Kidney tubule cell (primary cell): ENCODE measurements at regions not wholly inside any gene's neighbourhood (a gene's known extent, or its start where the extent isn't known, plus 50 kb on each side); places are given as distances from the start of the nearest gene placed in this dataset.
"Not testable (repeated sequence)": the region's sequence is repeated elsewhere in the genome, so short reads cannot be mapped to it uniquely, and the experiment has no call there.

ENCODE experiments used
- DNase-seq: peaks from one replicate; pipeline ENCODE4 v3.0.0-alpha.2; 2018; ENCODE audit warnings: low spot score

DNA sequence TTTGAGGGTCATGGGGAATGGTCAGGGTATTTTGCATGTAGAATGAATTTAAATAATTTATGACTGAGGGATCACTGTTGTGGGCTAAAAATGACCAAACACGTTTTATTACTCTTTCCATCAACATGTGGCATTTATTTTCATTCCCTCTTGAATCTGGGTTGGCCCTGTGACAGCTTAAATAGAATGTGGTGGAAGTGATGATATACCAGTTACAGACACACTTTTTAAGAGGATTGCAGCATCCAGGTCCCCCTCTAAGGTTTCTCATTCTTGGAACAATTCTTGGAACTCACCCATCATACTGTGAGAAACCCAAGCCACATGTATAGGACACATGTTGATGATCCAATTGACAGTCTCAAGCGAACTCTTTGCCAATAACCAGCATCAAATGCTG, 272.4 kb downstream of the ETV1 start:
- DNase-seq: no peak

DNA sequence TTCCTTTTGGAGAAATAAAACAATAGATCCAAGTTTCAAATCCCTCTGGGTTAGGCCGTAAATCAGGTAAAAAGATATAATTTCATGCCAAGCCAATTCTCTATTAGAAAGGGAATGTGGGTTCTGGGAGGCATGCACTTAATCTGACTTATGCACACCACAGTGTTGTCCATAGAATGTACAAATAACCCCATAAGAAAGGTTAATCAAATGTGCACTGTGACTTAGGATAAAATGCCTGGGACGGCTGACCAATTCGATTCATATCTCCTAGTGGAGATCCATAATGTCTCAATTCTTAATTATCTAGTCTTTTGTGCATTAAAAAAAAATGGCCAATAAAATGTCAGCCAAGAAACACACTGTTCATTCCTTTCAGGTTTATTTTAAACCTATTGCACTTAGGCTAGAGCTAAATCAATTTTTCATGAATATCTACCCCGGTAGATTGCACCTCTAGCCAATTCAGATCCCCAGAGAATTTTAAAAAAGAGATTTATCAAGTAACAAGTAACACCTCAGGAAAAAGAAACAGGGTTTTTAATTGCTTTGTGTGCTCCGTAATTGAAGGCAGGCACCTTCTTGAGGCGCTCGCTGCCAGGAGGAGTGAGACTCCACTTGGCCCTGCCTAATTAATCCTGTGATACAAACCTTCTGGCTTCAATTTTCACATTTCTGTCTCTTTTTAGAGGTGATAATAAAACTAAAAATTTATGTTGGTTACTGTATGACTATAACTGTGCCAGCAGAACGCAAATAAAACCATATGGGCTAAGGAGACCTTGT, 265.1 kb downstream of the ETV1 start:
- DNase-seq: no peak

DNA sequence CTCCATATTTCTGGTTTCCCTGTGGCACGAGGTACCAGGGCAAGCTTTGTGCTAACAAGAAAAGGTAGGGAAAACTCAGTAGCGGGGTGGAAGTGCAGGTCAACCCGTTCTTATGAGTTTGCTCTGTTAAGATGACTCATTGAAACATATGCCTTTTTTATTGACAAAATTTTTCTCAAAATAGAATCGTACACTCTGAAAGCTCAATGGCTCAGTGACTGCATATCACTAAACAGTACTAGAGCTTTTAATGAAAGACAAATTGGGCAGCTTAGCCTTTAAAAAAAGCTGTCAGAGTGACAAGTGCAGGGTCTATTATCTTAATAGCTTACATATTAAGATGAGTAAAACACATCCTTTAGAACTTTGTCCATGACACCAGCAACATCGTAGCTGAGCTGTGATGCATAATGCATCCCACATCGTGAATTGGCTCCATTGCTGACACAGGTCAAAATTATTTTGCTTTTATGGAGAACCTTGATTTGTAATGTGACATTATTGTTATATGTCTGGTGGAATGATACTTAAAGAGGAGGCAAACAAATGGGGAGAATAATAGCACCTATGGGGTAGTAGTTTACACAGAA, 264.4 kb downstream of the ETV1 start:
- DNase-seq: peak; percentile 52

DNA sequence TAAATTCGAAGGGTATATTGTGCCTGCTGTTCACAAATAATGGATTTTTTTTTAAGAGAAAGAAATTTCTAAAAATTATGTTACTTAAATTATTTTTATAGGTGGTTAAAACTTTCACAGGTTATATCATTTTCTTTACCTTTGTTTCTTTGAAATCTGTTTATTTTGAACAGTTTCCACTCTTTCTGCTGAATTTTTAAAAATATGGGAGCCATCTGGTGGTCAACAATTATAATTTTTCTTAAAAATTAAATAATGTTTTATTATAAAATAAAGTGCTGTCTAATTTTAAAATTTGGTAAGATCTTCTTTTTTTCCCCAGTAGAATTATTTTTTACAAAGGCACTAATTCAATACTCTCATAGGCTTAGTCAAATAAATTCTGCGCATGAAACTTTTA, 263.9 kb downstream of the ETV1 start:
- no peak for DNase-seq

DNA sequence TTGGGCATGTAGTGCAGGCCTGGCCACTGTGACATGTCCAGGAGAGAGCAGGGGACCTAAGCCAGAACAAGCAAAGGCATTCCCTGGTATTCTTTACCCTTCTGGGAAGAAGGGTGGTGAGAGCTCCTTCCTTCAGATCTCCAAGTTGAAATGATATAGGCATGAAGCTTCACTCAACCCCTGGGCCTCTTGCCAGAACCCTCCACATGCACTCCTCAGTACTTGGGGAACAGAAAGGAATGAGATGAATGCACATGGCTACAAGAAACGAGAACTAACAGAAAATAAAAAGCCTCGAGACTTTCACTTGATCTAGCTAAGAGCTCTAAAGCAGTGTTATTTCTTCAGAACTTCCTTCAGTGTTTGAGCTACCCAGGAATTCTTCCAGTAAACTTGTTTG, 262.2 kb downstream of the ETV1 start:
- no peak for DNase-seq

DNA sequence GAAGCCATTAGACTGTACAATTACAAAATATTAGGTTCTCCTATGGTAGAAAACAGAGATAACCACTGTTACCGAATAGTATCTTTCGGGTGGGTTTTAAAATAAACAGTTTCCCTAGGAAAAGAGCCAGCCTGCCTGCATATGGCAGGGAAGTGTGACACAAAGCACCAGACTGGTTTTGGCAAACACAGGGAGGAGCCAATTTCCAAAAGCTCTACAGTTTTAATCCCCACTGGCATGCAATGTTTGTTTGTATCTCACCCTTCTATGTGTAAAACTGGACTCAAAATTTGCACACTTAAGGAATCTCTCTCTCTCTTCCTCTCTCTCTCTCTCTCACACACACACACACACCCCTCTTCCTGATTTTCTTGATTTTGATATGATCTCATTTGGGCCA, 261.7 kb downstream of the ETV1 start:
- DNase-seq: no peak

DNA sequence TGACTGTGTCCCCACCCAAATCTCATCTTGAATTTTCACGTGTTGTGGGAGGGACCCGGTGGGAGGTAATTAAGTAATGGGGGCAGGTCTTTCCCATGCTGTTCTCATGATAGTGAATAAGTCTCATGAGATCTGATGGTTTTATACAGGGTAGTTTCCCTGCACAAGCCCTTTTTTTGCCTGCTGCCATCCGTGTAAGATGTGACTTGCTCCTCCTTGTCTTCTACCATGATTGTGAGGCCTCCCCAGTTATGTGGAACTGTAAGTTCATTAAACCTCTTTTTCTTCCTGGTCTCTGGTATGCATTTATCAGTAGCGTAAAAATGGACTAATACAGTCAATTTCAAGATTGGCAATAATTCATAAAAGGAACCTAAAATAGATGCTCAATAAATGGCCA, 261.0 kb downstream of the ETV1 start:
- not testable (repeated sequence) for DNase-seq

DNA sequence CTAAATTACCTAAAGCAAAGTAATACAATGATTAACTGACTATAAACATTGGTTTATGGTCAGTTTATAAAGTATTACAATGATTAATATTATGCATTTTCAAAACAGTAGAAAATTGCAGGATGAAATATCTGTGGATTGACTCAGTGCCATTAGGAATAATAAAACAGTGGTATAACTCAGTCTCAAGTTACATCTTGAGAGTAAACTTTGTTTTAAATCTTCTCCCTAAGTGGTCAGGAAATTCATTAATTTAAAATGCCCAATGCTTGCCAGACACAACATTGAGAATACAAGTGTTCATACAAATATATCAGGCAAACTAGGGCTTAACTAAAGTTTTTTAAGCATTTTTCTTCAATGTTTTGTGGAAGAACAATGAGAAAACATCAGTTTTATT, 257.8 kb downstream of the ETV1 start:
- DNase-seq: no peak

DNA sequence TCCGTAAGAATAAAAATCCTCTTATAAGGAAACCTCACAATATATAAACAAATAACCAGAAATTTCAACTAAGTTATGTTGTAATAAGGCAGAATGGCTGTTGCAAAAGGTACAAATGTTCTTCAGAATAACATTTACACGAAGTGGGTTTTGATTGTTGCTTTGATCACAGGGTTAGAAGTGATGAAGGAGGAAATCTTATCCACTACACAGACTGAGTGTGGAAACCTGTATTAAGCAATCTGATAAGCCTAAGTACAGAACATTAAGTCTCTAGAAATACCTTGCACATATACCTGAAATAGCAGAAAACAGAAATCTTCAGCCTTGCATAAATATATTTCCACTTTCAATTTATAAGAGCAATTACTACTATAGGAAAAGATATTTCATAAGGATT, 251.9 kb downstream of the ETV1 start:
- no peak for DNase-seq

DNA sequence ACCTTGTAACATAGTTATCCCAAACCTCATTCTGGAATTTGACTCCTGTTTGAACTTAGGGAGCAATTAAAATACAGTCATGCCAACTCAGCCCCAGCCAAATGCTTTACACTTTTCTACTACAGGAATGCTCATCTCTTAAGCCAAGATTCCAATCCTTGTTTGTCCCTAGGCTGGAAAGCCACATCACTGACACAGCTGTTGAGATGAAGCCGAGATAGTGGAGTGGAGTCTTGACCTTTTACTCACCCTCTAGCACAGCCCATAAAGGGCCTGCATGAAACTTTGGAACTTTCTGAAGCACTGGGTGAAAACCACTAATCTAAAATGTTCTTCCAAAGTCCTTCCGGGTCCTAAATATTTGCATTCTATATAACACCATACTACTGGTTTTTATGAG, 247.3 kb downstream of the ETV1 start:
- peak; percentile 13 for DNase-seq

DNA sequence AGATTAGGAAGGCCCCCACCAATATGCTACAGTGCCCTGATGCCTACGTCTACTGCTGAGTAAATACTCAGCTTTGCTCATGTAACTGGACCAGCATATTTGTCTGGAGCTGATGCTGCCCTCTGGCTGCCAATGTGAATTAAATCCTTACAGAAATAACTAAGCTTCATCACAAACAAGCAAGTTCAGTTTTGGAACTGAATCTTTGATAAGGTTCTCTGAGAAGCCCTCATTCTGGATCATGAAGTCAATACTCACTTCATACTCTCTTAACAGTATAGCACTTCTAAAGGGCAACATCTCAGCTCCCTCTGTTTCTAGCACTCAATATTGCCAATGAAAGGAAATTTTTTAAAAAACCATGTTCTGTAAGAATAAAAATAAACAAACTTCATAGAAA, 246.7 kb downstream of the ETV1 start:
- DNase-seq: peak; percentile 36

DNA sequence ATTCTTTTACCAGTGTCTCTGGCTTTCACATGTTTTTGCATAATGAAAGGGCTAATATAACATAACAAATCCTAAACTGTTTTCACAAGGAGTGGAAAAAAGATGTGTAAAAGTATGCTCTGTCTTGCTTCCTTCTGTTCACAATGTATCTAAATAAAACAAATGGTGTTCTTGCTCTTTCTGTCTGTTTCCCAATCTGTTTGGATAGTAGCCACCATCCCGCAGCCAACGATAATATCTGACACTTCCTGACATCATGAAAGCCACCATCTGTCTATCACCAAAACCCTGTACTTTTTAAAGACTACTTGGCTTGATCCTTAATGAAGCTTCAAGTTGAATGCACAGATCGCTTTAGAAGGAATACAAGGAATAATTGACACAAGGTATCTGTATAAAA, 246.2 kb downstream of the ETV1 start:
- no peak for DNase-seq

DNA sequence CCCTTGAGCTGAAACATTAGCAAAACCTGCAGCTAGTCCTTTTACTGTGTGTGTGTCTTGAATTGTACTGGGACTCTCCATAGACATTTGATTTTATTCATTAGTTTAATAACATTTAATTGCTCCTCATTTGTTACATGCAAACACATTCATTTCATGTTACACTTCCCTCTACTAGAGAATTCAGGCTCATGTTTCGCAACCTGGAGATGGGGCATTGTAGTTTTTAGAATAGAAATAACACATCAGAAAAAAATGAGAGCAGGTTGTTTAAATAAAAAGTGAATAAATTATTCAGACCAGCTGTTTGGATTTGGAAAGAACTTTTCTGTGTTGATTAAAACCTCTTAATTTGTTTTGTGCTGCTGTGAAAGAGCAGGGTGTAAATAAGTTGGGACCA, 243.9 kb downstream of the ETV1 start:
- DNase-seq: no peak

DNA sequence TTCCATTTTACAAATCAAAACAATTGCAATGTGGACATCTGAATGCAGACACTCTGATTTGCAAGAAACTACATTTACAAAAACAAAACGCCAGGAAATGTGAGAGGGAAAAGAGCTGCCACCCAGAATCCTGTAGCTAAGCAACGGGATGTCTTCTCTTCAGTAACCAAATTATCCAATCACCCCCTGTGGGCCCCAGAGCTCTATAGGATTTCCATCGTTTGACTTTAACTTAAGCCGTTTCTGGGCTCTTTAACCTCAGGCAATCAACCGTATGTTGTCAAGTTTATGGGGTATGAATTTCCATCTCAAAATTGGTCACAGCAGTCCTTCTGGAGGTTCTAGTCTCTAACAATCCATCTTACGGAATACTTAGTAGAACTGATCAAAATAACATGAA, 240.5 kb downstream of the ETV1 start:
- no peak for DNase-seq

DNA sequence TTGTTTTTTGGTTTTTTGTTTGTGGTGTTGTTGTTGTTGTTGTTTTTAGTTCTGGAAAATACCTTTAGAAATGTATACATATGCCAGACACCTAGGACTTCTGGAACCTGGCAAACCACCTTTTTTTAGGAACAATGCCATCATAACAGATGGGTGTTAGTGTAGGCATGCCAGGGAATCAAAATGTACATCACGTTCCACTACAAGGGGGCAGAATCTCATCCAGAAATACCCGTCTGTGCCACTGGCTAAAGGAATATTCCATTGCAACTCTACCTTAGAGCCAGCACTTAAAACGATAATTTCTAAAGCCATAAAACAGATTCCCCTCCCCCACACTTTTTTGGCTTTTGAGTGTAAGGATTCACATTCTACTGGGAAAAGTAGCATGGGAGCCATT, 239.8 kb downstream of the ETV1 start:
- no peak for DNase-seq

DNA sequence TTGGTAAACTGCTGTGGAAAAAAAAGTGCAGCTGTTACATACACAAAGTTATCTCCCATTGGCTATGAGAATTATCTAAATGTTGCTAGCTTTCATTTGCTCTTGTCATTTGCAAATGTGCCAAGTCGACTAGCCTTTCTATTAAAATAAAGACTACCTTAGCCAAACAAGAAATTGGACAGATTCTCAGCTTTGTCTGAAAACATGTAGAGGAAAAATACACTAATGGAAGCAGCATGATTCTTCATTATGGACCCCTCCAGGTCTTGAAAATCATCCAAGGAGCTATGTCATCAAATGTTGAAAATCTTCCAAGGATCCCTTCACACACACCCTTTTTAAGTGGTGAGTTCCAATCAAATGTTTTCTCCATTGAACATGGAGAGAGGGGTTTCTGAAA, 237.7 kb downstream of the ETV1 start:
- no peak for DNase-seq

DNA sequence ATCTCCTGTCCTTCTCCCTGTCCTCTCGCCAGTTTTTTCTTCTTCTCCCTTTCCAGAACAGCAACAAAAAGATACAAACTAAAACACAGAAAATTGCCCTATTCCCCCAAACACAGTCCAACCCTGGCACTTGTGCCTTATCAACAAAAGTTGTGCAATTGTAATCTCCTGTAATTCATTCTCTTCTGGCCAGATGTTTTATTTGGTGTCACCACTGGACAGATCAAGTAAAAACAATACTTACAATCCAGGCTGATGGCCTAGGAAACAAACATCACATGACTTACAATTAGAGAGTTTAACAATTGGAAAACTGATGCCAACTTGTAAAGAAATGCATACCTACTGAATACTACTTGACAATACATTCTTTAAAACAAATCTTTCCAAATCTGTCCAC, 231.6 kb downstream of the ETV1 start:
- DNase-seq: no peak

DNA sequence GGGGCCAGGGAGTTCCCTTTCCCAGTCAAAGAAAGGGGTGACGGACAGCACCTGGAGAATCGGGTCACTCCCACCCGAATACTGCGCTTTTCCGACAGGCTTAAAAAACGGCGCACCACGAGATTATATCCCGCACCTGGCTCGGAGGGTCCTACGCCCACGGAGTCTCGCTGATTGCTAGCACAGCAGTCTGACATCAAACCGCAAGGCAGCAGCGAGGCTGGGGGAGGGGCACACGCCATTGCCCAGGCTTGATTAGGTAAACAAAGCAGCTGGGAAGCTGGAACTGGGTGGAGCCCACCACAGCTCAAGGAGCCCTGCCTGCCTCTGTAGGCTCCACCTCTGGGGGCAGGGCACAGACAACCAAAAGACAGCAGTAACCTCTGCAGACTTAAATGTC, 223.6 kb downstream of the ETV1 start:
- not testable (repeated sequence) for DNase-seq

DNA sequence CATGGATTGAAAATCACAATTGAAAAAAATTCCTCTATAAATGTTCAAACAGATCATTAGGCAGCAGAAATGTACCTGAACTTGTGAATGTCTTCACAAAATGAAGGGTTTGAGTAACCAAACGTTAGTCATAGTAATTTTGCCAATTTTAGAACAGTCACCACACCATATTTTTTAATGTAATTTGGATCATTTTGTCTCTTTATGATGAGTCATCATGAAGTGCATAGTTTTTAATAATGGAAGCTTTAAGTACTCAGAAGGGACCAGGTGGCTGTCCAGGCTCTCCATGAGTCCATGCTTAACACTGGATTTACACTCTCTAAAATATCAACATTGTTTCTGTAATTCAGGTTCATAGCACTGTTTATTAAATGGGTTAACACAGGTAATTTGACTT, 219.2 kb downstream of the ETV1 start:
- no peak for DNase-seq

DNA sequence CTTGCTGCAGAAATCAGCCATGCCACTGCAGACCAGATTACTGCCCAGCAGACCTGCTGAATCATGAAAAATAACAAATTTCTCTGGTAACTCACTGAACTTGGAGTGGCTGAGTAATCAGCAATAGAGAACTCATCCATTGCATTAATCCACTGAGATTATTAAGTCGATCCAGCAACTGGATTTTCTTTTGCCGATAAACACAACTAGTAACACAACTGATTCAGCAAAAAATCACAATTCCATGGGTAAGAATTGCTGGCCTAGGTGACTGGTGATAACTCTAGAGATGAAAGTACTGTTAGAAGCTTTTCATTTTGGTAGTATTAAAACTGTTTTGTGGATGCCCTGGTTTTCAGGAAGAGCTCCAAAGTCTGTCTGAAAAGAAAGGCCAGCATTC, 214.5 kb downstream of the ETV1 start:
- no peak for DNase-seq

DNA sequence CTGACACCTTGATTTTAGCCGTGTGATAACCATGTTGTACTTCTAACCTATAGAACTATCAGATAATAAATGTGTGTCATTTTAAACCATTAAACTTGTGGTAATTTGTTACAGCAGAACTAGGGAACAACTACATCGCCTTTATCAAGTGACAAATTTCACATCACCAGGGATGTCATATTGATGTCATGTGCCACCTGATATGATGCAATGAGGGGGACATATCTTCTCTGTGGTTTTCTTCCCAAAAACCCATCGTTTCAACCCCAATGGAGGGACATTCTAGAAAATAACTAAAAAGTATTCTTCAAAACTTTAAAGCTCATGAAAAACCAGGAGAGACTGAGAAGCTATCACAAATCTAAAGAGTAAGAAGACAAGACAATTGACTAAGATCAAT, 212.2 kb downstream of the ETV1 start:
- DNase-seq: no peak

DNA sequence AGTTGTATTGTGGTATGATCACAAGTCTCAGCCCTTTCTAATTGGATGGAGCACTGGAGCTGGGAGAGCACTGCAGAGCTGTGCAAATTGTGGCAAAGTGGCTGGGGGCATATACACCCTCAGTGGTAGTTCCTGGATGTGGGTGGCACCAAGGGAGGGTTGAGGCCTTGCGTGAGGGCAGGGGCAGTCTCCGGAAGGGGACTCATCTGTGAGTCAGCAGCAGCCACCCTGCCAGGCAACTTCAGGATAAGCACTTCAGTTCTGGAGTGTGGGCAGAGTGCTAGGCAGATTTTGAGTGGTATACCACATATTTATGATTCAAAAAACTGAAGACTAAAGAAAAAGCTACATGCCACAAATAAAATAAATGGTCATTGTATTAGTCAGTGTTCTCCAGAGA, 210.5 kb downstream of the ETV1 start:
- peak; percentile 12 for DNase-seq

DNA sequence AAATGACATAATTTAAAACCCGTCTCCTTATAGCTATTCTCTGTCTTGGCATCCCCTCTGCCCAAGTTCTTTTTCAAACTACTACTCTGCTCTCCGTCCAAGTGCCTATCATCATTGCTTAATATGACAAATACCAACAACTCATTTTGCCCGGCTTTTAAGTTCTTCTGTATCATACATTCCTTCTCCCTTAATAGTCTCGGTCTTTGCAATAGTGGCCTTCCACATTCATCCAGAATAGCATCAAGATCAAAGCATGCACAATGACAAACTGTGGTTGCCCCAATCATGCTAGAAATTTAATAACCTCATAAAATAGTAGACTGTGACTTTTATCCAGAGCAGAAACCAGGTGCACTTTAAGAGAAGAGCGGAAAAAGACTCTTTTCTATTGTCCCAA, 198.9 kb downstream of the ETV1 start:
- no peak for DNase-seq

DNA sequence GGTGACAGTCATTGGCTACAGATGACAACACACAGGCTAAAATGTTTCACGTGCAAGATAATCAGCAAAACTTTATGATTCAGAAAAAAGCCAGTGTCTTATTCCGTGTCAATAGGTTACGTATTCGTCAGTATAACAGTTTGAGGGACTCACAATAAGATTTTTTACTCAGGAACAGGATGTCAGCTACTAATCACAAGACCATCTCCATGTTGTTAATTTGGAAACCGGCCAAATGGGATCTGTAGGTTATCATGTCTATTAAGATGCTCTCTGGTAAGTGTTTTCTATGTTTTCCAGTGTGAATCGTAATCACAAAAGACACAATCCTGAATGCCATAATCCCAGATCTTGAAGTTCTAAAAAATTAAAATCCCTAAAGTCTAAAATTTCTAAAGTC, 197.3 kb downstream of the ETV1 start:
- no peak for DNase-seq
